PC-3 (cell line): ENCODE measurements at regions not wholly inside any gene's neighbourhood (a gene's known extent, or its start where the extent isn't known, plus 50 kb on each side); places are given as distances from the start of the nearest gene placed in this dataset.

Source experiments
- ATAC-seq: fragments of 200-7000 bp; cut with Tn5 transposase; 2 replicates; pipeline ENCODE4 v1.9.1; 2020; ENCODE audit warnings: mild to moderate bottlenecking, moderate library complexity
- BruUV-seq: library from RNA; stranded (reverse); fragments of 400-500 nt; replicated peaks from 2 replicates; lab custom pipeline; 2021; lab: Mats Ljungman, UMichigan
- CTCF ChIA-PET: fragments of 300-600 bp; sonication (Branson Sonifier 250); formaldehyde crosslinking; loops from one replicate; lab custom pipeline; 2022; ENCODE audit warnings: antibody characterized with exemption; lab: Charles Lee
- POLR2A ChIA-PET: fragments of 300-600 bp; sonication (Branson Sonifier 250); formaldehyde crosslinking; loops from one replicate; lab custom pipeline; 2022; ENCODE audit warnings: antibody characterized with exemption; ENCODE audit not compliant: unreplicated experiment; lab: Charles Lee
- DNase-seq: peaks from one replicate; pipeline ENCODE4 v3.0.0-alpha.2; 2015
- H2AFZ ChIP-seq: fragments of 300-600 bp; sonication (generic); 2 replicates; pipeline ENCODE4 v1.6.0; 2016; ENCODE audit warnings: antibody characterized with exemption, low read length
- H3F3A ChIP-seq: fragments of 300-600 bp; sonication (generic); one replicate; pipeline ENCODE4 v1.6.0; 2017; ENCODE audit warnings: antibody characterized with exemption, low read length, control low read depth, mild to moderate bottlenecking; ENCODE audit not compliant: unreplicated experiment
- H3K27ac ChIP-seq: fragments of 300-600 bp; sonication (generic); 2 replicates; pipeline ENCODE4 v1.5.1; 2016; ENCODE audit warnings: mild to moderate bottlenecking, low read length
- H3K27me3 ChIP-seq: fragments of 300-600 bp; sonication (generic); 2 replicates; pipeline ENCODE4 v1.6.1; 2016; ENCODE audit warnings: low read length, mixed read lengths
- H3K36me3 ChIP-seq: fragments of 300-600 bp; sonication (generic); 2 replicates; pipeline ENCODE4 v1.6.1; 2016; ENCODE audit warnings: low read depth, mixed run types, low read length, mixed read lengths
- H3K4me1 ChIP-seq: fragments of 300-600 bp; sonication (generic); 2 replicates; pipeline ENCODE4 v1.5.1; 2016; ENCODE audit warnings: low read length; ENCODE audit not compliant: insufficient read depth
- H3K4me2 ChIP-seq: fragments of 300-600 bp; sonication (generic); 2 replicates; pipeline ENCODE4 v1.6.0; 2016; ENCODE audit warnings: low read length
- H3K4me3 ChIP-seq: fragments of 300-600 bp; sonication (generic); 2 replicates; pipeline ENCODE4 v1.5.1; 2016; ENCODE audit warnings: mild to moderate bottlenecking, low read length, mixed read lengths
- H3K79me2 ChIP-seq: fragments of 300-600 bp; sonication (generic); 2 replicates; pipeline ENCODE4 v1.6.1; 2017; ENCODE audit warnings: low read length, mixed read lengths
- H3K9ac ChIP-seq: fragments of 300-600 bp; sonication (generic); 2 replicates; pipeline ENCODE4 v1.6.0; 2016; ENCODE audit warnings: mild to moderate bottlenecking, low read length
- H3K9me2 ChIP-seq: fragments of 300-600 bp; sonication (generic); replicated peaks from 2 replicates; pipeline ENCODE4 v1.6.1; 2016; ENCODE audit warnings: mixed run types, low read length, mixed read lengths
- H3K9me3 ChIP-seq: fragments of 300-600 bp; sonication (generic); 2 replicates; pipeline ENCODE4 v1.6.1; 2016; ENCODE audit warnings: low read length, mixed read lengths
- H4K20me1 ChIP-seq: fragments of 300-600 bp; sonication (generic); 2 replicates; pipeline ENCODE4 v1.6.1; 2016; ENCODE audit warnings: low read length, mixed read lengths
- EZH2 ChIP-seq: fragments of 300-600 bp; sonication (generic); IDR thresholded peaks from one replicate; pipeline ENCODE4 v1.6.1; 2017; ENCODE audit warnings: antibody characterized with exemption, mild to moderate bottlenecking, low read length; ENCODE audit not compliant: unreplicated experiment
- EZH2phosphoT487 ChIP-seq: fragments of 300-600 bp; sonication (generic); IDR thresholded peaks from 2 replicates; pipeline ENCODE4 v1.6.1; 2018; ENCODE audit warnings: mild to moderate bottlenecking, antibody characterized with exemption, low read length, borderline replicate concordance
- intact Hi-C: fragments of 100-400 bp; cut with micrococcal nuclease; formaldehyde crosslinking; loops from 2 replicates; pipeline ENCODE4 v1.9.0; 2023
- TF ChIP-seq, protein P1 (sequence below): fragments of 300-600 bp; sonication (generic); conservative IDR thresholded peaks from 2 replicates; pipeline ENCODE4 v1.5.1; 2017; ENCODE audit warnings: antibody characterized with exemption, low read depth, mild to moderate bottlenecking, low read length

DNA sequence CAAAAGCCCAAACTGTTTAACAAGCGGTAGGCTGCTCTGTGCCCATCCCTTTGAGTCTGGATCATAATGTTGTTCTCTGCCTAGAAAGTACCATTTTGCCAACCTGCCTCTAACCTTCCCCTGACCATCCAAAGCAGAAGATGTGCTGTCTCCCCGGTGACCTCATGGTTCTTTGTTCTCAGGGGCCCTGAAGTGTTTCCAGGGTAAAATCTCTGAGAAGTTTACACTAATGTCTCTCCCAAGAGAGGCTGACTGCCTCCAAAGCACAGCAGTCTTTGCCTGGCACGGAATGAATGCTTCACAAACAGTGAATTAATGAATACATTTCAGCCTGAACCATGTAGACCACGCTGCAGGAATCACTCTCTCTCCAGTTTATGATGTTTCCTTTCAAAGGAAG lies 523.8 kb upstream of the CELF2 start:
- no peaks in the 10 kb centered on the region for H3F3A ChIP-seq
- H3K36me3 ChIP-seq = no peaks in the 10 kb centered on the region
- no TSS peak for BruUV-seq
- no peaks in the 10 kb centered on the region for H3K27me3 ChIP-seq
- no peak overlapping the region for H3K27ac ChIP-seq
- ATAC-seq (no peak), DNase-seq (no peak)
- no peak overlapping the region for H3K4me3 ChIP-seq
- H3K79me2 ChIP-seq = no peaks in the 10 kb centered on the region
- TF ChIP-seq, protein P1, sequence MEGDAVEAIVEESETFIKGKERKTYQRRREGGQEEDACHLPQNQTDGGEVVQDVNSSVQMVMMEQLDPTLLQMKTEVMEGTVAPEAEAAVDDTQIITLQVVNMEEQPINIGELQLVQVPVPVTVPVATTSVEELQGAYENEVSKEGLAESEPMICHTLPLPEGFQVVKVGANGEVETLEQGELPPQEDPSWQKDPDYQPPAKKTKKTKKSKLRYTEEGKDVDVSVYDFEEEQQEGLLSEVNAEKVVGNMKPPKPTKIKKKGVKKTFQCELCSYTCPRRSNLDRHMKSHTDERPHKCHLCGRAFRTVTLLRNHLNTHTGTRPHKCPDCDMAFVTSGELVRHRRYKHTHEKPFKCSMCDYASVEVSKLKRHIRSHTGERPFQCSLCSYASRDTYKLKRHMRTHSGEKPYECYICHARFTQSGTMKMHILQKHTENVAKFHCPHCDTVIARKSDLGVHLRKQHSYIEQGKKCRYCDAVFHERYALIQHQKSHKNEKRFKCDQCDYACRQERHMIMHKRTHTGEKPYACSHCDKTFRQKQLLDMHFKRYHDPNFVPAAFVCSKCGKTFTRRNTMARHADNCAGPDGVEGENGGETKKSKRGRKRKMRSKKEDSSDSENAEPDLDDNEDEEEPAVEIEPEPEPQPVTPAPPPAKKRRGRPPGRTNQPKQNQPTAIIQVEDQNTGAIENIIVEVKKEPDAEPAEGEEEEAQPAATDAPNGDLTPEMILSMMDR = no peak
- TF ChIP-seq EZH2phosphoT487 (no peak), EZH2 (no peak)
- no peak overlapping the region for H3K9ac ChIP-seq
- H2AFZ ChIP-seq = no peak overlapping the region
- no peaks in the 10 kb centered on the region for H3K9me2 ChIP-seq
- no peaks in the 10 kb centered on the region for H3K9me3 ChIP-seq
- no peaks in the 10 kb centered on the region for H3K4me1 ChIP-seq
- ChIA-PET POLR2A (no interaction called here), CTCF (no interaction called here)
- intact Hi-C loops = no loop called here
- H4K20me1 ChIP-seq = no peaks in the 10 kb centered on the region
- H3K4me2 ChIP-seq = no peak overlapping the region

DNA sequence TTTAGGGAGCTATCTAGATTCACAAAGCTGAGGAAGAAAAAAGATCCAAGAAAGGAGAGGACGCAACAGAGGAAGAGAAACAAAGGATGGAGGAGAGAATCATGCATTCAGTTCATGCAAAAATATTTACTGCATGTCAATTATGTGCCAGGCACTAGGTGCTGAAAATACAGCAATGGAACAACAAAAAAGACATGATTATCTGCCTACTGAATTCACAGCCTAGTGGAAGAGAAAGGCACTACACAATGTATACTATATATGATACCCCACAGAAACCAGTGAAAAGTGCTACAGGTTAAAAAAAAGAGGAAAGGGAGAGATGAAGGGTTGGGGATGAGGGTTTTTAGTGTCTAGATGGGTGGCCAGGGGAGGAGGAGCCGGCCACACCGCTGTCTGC lies 520.4 kb upstream of the CELF2 start:
- CTCF ChIA-PET = no interaction called here
- Histone ChIP-seq H3K27ac (no peak overlapping the region), H3K4me3 (no peak overlapping the region), H3K79me2 (no peaks in the 10 kb centered on the region), H3F3A (no peaks in the 10 kb centered on the region), H3K27me3 (no peaks in the 10 kb centered on the region), H3K9me2 (no peaks in the 10 kb centered on the region), H4K20me1 (no peaks in the 10 kb centered on the region), H2AFZ (no peak overlapping the region), H3K9ac (no peak overlapping the region), H3K4me2 (no peak overlapping the region), H3K4me1 (no peaks in the 10 kb centered on the region), H3K9me3 (no peaks in the 10 kb centered on the region), H3K36me3 (no peaks in the 10 kb centered on the region)
- TF ChIP-seq EZH2 = no peak
- TF ChIP-seq, protein P1 = no peak
- TF ChIP-seq EZH2phosphoT487 = no peak
- DNase-seq (no peak), ATAC-seq (no peak)
- intact Hi-C loops = no loop called here
- POLR2A ChIA-PET = no interaction called here
- BruUV-seq = no TSS peak

DNA sequence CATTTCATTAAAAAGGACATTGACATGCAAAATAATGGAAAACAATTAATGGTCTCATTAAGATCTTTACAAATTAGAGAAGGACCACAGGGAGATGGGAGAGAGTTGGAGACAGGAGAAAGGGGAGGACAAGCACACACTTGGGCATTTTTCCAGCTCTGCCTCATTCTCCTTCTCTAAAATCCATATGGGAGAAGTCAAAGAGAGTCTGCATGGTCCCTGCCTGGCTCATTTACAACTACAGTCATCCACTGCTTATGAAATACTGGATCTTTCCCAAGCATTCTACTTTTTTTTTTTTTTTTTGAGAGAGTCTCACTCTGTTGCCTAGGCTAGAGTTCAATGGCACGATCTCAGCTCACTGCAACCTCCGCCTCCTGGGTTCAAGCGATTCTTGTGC lies 518.9 kb upstream of the CELF2 start:
- no peak overlapping the region for H3K27ac ChIP-seq
- ChIA-PET CTCF (no interaction called here), POLR2A (no interaction called here)
- H3K9me3 ChIP-seq = no peaks in the 10 kb centered on the region
- H3K9me2 ChIP-seq = no peaks in the 10 kb centered on the region
- H3K4me2 ChIP-seq = no peak overlapping the region
- no peaks in the 10 kb centered on the region for H3K36me3 ChIP-seq
- intact Hi-C loops = no loop called here
- H3K27me3 ChIP-seq = no peaks in the 10 kb centered on the region
- no peaks in the 10 kb centered on the region for H3K4me1 ChIP-seq
- no peaks in the 10 kb centered on the region for H3K79me2 ChIP-seq
- H3F3A ChIP-seq = no peaks in the 10 kb centered on the region
- ATAC-seq (no peak), DNase-seq (no peak)
- no peak overlapping the region for H3K9ac ChIP-seq
- H3K4me3 ChIP-seq = no peak overlapping the region
- no peaks in the 10 kb centered on the region for H4K20me1 ChIP-seq
- BruUV-seq = no TSS peak
- H2AFZ ChIP-seq = no peak overlapping the region
- no peak for TF ChIP-seq EZH2phosphoT487
- TF ChIP-seq, protein P1 = no peak
- TF ChIP-seq EZH2 = no peak
